Fibroblast of lung (primary cell): ENCODE measurements at regions not wholly inside any gene's neighbourhood (a gene's known extent, or its start where the extent isn't known, plus 50 kb on each side); places are given as distances from the start of the nearest gene placed in this dataset.
A peak's percentile ranks its signal among the peaks of the same experiment; 100 is the strongest.

Experiments
- DNase-seq, 2 donors: peaks; one replicate each; pipeline versions ENCODE4 v3.0.0 to v3.0.0-alpha.2; 2010; ENCODE audit warnings: low read depth in 2 of 2
- H2AFZ ChIP-seq: 2 replicates; pipeline ENCODE4 v1.5.1; 2012; ENCODE audit warnings: low read length, control low read depth, inconsistent platforms
- H3K27ac ChIP-seq: 2 replicates; pipeline ENCODE4 v1.5.1; 2011; ENCODE audit warnings: low read length, control low read depth; ENCODE audit not compliant: insufficient read depth
- H3K27me3 ChIP-seq: 2 replicates; pipeline ENCODE4 v1.5.1; 2011; ENCODE audit warnings: mild to moderate bottlenecking, low read length; ENCODE audit not compliant: control insufficient read depth, insufficient read depth
- H3K36me3 ChIP-seq: 2 replicates; pipeline ENCODE4 v1.5.1; 2011; ENCODE audit warnings: low read length; ENCODE audit not compliant: control insufficient read depth, insufficient read depth
- H3K4me1 ChIP-seq: 2 replicates; pipeline ENCODE4 v1.5.1; 2011; ENCODE audit warnings: low read length; ENCODE audit not compliant: control insufficient read depth, insufficient read depth; ENCODE audit errors: extremely low read depth
- H3K4me2 ChIP-seq: 2 replicates; pipeline ENCODE4 v1.5.1; 2011; ENCODE audit warnings: low read length, control low read depth; ENCODE audit not compliant: insufficient read depth; ENCODE audit errors: extremely low read depth
- H3K4me3 ChIP-seq, 4 experiments: fragments of 200-600 bp in 1 of 4; sonication (generic) in 1 of 4; replicated peaks in 1 of 4; 2 replicates each; pipeline ENCODE4 v1.5.1; 2011 to 2016; ENCODE audit warnings: low read length in 4 of 4, low read depth in 3 of 4, mild to moderate bottlenecking in 3 of 4, control low read depth in 2 of 4, inconsistent platforms in 1 of 4, mixed read lengths in 1 of 4; ENCODE audit not compliant: insufficient read depth in 1 of 4; ENCODE audit errors: control extremely low read depth in 1 of 4
- H3K79me2 ChIP-seq: 2 replicates; pipeline ENCODE4 v1.5.1; 2012; ENCODE audit warnings: mild to moderate bottlenecking, low read length, inconsistent platforms; ENCODE audit not compliant: control insufficient read depth, insufficient read depth
- H3K9ac ChIP-seq: 2 replicates; pipeline ENCODE4 v1.5.1; 2011; ENCODE audit warnings: mild to moderate bottlenecking, low read length, control low read depth; ENCODE audit not compliant: insufficient read depth
- H3K9me3 ChIP-seq: 2 replicates; pipeline ENCODE4 v1.5.1; 2012; ENCODE audit warnings: low read depth, low read length; ENCODE audit not compliant: control insufficient read depth, insufficient read depth
- H4K20me1 ChIP-seq: 2 replicates; pipeline ENCODE4 v1.5.1; 2011; ENCODE audit warnings: low read length; ENCODE audit not compliant: control insufficient read depth, insufficient read depth; ENCODE audit errors: extremely low read depth
- CTCF ChIP-seq, 2 donors: IDR thresholded peaks in 1 of 2; conservative IDR thresholded peaks in 1 of 2; 1 replicate in 1 of 2; 2 replicates in 1 of 2; pipeline ENCODE4 v1.5.1; 2011 to 2012; ENCODE audit warnings: low read length in 2 of 2, control low read depth in 1 of 2, inconsistent platforms in 1 of 2, low read depth in 1 of 2, mild to moderate bottlenecking in 1 of 2
- EZH2 ChIP-seq: IDR thresholded peaks from 2 replicates; pipeline ENCODE4 v1.5.1; 2012; ENCODE audit warnings: low read length, control low read depth, mild to moderate bottlenecking; ENCODE audit errors: missing control alignments

DNA sequence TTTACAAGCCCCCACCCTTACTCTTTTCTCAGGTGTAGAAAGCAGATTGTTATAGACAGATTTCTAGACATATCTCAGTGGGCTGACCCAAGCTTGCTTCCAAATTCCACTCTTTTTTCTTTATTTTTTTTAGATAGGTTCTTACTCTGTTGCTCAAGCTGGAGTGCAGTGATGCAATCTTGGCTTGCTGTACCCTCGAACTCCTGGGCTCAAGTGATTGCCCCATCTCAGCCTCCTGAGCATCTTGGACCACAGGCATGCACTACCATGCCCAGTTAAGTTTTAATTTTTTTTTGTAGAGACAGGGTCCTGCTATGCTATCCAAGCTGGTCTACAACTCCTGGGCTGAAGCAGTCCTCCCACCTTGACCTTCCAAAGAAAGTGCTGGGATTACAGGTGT, 53.5 kb upstream of the ADAMTS9 start:
- Histone ChIP-seq H3K4me2 (no peak overlapping the region), H3K27me3 (no peaks in the 10 kb centered on the region), H3K4me3 (no peak overlapping the region), H3K9me3 (no peaks in the 10 kb centered on the region), H3K79me2 (no peaks in the 10 kb centered on the region), H3K27ac (no peak overlapping the region), H4K20me1 (no peaks in the 10 kb centered on the region), H3K36me3 (no peaks in the 10 kb centered on the region), H3K4me1 (no peaks in the 10 kb centered on the region), H3K9ac (no peak overlapping the region), H2AFZ (no peak overlapping the region)
- peak; percentile 27 to 74 for DNase-seq
- TF ChIP-seq EZH2 (no peak), CTCF (conservative IDR thresholded peaks at IDR 0.05 in 1 of 2, IDR thresholded peaks at IDR 0.05 in 1 of 2; ENCODE audit: low read depth in 1 of 2, low read length in 2 of 2) (no peak)

GRCh38 chr3:64739971-64740631, 52.3 kb upstream of the ADAMTS9 start:
- Histone ChIP-seq H3K36me3 (no peaks in the 10 kb centered on the region), H3K4me3 (no peak overlapping the region), H3K9me3 (no peaks in the 10 kb centered on the region), H2AFZ (no peak overlapping the region), H3K79me2 (no peaks in the 10 kb centered on the region), H4K20me1 (no peaks in the 10 kb centered on the region), H3K27ac (no peak overlapping the region), H3K4me2 (no peak overlapping the region), H3K9ac (no peak overlapping the region), H3K27me3 (no peaks in the 10 kb centered on the region), H3K4me1 (no peaks in the 10 kb centered on the region)
- peak; percentile 36 to 56 for DNase-seq
- TF ChIP-seq CTCF (conservative IDR thresholded peaks at IDR 0.05 in 1 of 2, IDR thresholded peaks at IDR 0.05 in 1 of 2; ENCODE audit: low read depth in 1 of 2, low read length in 2 of 2) (no peak), EZH2 (no peak)
